Fibroblast of lung (primary cell): ENCODE measurements at regions not wholly inside any gene's neighbourhood (a gene's known extent, or its start where the extent isn't known, plus 50 kb on each side); places are given as distances from the start of the nearest gene placed in this dataset.
"Not testable (repeated sequence)": the region's sequence is repeated elsewhere in the genome, so short reads cannot be mapped to it uniquely, and the experiment has no call there.

ENCODE experiments used
- CTCF ChIP-seq, 2 donors: IDR thresholded peaks in 1 of 2; conservative IDR thresholded peaks in 1 of 2; 1 replicate in 1 of 2; 2 replicates in 1 of 2; pipeline ENCODE4 v1.5.1; 2011 to 2012; ENCODE audit warnings: low read length in 2 of 2, control low read depth in 1 of 2, inconsistent platforms in 1 of 2, low read depth in 1 of 2, mild to moderate bottlenecking in 1 of 2
- EZH2 ChIP-seq: IDR thresholded peaks from 2 replicates; pipeline ENCODE4 v1.5.1; 2012; ENCODE audit warnings: low read length, control low read depth, mild to moderate bottlenecking; ENCODE audit errors: missing control alignments

- TF ChIP-seq CTCF (conservative IDR thresholded peaks at IDR 0.05 in 1 of 2, IDR thresholded peaks at IDR 0.05 in 1 of 2; ENCODE audit: low read depth in 1 of 2, low read length in 2 of 2); EZH2: not testable (repeated sequence)
These were observed 153.1 kb upstream of the PROK2 start for GRCh38 chr3:71938081-71938480.
